HepG2 (cell line): ENCODE measurements at regions not wholly inside any gene's neighbourhood (a gene's known extent, or its start where the extent isn't known, plus 50 kb on each side); places are given as distances from the start of the nearest gene placed in this dataset.
"Not testable (repeated sequence)": the region's sequence is repeated elsewhere in the genome, so short reads cannot be mapped to it uniquely, and the experiment has no call there.

Source experiments
- ATAC-seq: fragments of 200-7000 bp; cut with Tn5 transposase; 3 replicates; pipeline ENCODE4 v1.9.1; 2020; ENCODE audit warnings: mild to moderate bottlenecking, moderate library complexity
- BruUV-seq: library from RNA; stranded (reverse); fragments of 400-500 nt; replicated peaks from 2 replicates; lab custom pipeline; 2021; lab: Mats Ljungman, UMichigan
- CTCF ChIA-PET: fragments of 300-600 bp; formaldehyde crosslinking; extraction: SDS; loops from one replicate; lab custom pipeline; 2021; ENCODE audit warnings: low total read pairs, inconsistent platforms, low intra/inter-chr PET ratio; lab: Yijun Ruan, JAX
- POLR2A ChIA-PET: fragments of 350-600 bp; sonication (Branson Sonifier 250); formaldehyde crosslinking; loops from one replicate; lab custom pipeline; 2020; ENCODE audit warnings: antibody characterized with exemption, inconsistent platforms; lab: Yijun Ruan, JAX
- DNase-seq: peaks from one replicate; pipeline ENCODE4 v3.0.0-alpha.2; 2015; ENCODE audit warnings: low spot score
- FAIRE-seq: peaks from 3 replicates; lab custom pipeline; 2011; peaks lifted over from hg19 to GRCh38; lab: Jason Lieb, UNC
- H2AFZ ChIP-seq: one replicate; pipeline ENCODE4 v1.6.1; 2011; ENCODE audit warnings: low read length, inconsistent platforms
- H3K27ac ChIP-seq: fragments of 300-600 bp; 3 replicates; pipeline ENCODE4 v1.8.0; 2011; ENCODE audit warnings: mixed run types, mild to moderate bottlenecking, mixed read lengths, low read length, inconsistent platforms; ENCODE audit not compliant: insufficient read depth; ENCODE audit errors: extremely low read length
- H3K27me3 ChIP-seq, 2 experiments: fragments of 200-600 bp in 1 of 2; 2 replicates in 1 of 2; 3 replicates in 1 of 2; pipeline versions ENCODE4 v1.6.0 to v1.8.0; 2011; ENCODE audit warnings: low read length in 2 of 2, mild to moderate bottlenecking in 2 of 2, moderate library complexity in 2 of 2, inconsistent platforms in 1 of 2; ENCODE audit not compliant: insufficient read depth in 2 of 2, control insufficient read depth in 1 of 2
- H3K36me3 ChIP-seq, 2 experiments: fragments of 200-600 bp in 1 of 2; replicated peaks in 1 of 2; 2 replicates in 1 of 2; 3 replicates in 1 of 2; pipeline versions ENCODE4 v1.5.1 to v1.8.0; 2011; ENCODE audit warnings: low read length in 2 of 2, inconsistent platforms in 1 of 2; ENCODE audit not compliant: insufficient read depth in 2 of 2, control insufficient read depth in 1 of 2
- H3K4me1 ChIP-seq: 2 replicates; pipeline ENCODE4 v1.5.1; 2012; ENCODE audit warnings: low read length, inconsistent platforms; ENCODE audit not compliant: insufficient read depth
- H3K4me2 ChIP-seq: 2 replicates; pipeline ENCODE4 v1.6.0; 2011; ENCODE audit warnings: low read depth, low read length, inconsistent platforms
- H3K4me3 ChIP-seq, 3 experiments: fragments of 200-600 bp in 1 of 3; sonication (generic), shearing (Covaris generic) in 1 of 3; replicated peaks in 1 of 3; 2 replicates each; pipeline ENCODE4 v1.5.1; 2011 to 2016; ENCODE audit warnings: low read length in 3 of 3, inconsistent platforms in 2 of 3, low read depth in 2 of 3, mild to moderate bottlenecking in 2 of 3, control low read depth in 1 of 3, mixed read lengths in 1 of 3; ENCODE audit not compliant: insufficient read depth in 1 of 3
- H3K79me2 ChIP-seq: one replicate; pipeline ENCODE4 v1.6.1; 2011; ENCODE audit warnings: low read length, inconsistent platforms; ENCODE audit not compliant: insufficient read depth
- H3K9ac ChIP-seq: 2 replicates; pipeline ENCODE4 v1.6.0; 2011; ENCODE audit warnings: mild to moderate bottlenecking, low read depth, low read length, inconsistent platforms; ENCODE audit not compliant: insufficient read depth
- H3K9me3 ChIP-seq: 2 replicates; pipeline ENCODE4 v1.5.1; 2012; ENCODE audit warnings: mild to moderate bottlenecking, low read length
- H4K20me1 ChIP-seq: 2 replicates; pipeline ENCODE4 v1.6.0; 2011; ENCODE audit warnings: inconsistent platforms, mild to moderate bottlenecking, low read length, moderate library complexity; ENCODE audit not compliant: insufficient read depth
- ADNP ChIP-seq: sonication (generic); formaldehyde crosslinking; IDR thresholded peaks from 2 replicates; pipeline ENCODE4 v1.4.0; 2020; ENCODE audit warnings: missing genetic modification reagents
- FLYWCH1 ChIP-seq: sonication (generic); formaldehyde crosslinking; IDR thresholded peaks from 2 replicates; pipeline ENCODE4 v1.8.1; 2023; ENCODE audit warnings: mild to moderate bottlenecking, missing genetic modification reagents
- KDM1A ChIP-seq: IDR thresholded peaks from 2 replicates; pipeline ENCODE4 v1.6.1; 2016; ENCODE audit warnings: missing compliant biosample characterization
- KDM2A ChIP-seq: sonication (generic); formaldehyde crosslinking; IDR thresholded peaks from 2 replicates; pipeline ENCODE4 v1.4.0; 2020; ENCODE audit warnings: low read depth, missing genetic modification reagents, borderline replicate concordance
- SIN3A ChIP-seq: IDR thresholded peaks from 2 replicates; pipeline ENCODE4 v1.6.1; 2011; ENCODE audit warnings: low read depth, mild to moderate bottlenecking, control low read depth, low read length, borderline replicate concordance
- ZNF567 ChIP-seq: sonication (generic); formaldehyde crosslinking; IDR thresholded peaks from 2 replicates; pipeline ENCODE4 v1.8.1; 2023; ENCODE audit warnings: mild to moderate bottlenecking, missing genetic modification reagents, borderline replicate concordance
- ZNF850 ChIP-seq: sonication (generic); formaldehyde crosslinking; conservative IDR thresholded peaks from 2 replicates; pipeline ENCODE4 v1.9.0; 2021; ENCODE audit warnings: mild to moderate bottlenecking, missing genetic modification reagents
- WGBS: methylation state at CpG from one replicate; pipeline ENCODE4 v1.1.6; 2017; ENCODE audit warnings: low lambda C conversion rate; 5-methylcytosine and 5-hydroxymethylcytosine counted together
- in situ Hi-C: cut with HindIII; loops from 2 replicates; pipeline ENCODE4 v1.10.0; 2017; ENCODE audit warnings: low pct_unique_long_range_greater_than_20kb; ENCODE audit not compliant: extremely low pct_ligation_motif_present
- intact Hi-C: fragments of 100-400 bp; cut with micrococcal nuclease; formaldehyde crosslinking; loops from one replicate; pipeline ENCODE4 v1.10.0; 2022; ENCODE audit not compliant: unreplicated experiment
- TF ChIP-seq, protein P1 (sequence below): sonication (generic); formaldehyde crosslinking; IDR thresholded peaks from 2 replicates; pipeline ENCODE4 v1.5.0; 2020; ENCODE audit warnings: mild to moderate bottlenecking, missing genetic modification reagents, moderate library complexity
- TF ChIP-seq, protein P2 (sequence below): sonication (generic); formaldehyde crosslinking; IDR thresholded peaks from 2 replicates; pipeline ENCODE4 v1.9.0; 2022; ENCODE audit warnings: missing genetic modification reagents, mild to moderate bottlenecking, borderline replicate concordance
- TF ChIP-seq, protein P3 (sequence below): sonication (generic); formaldehyde crosslinking; IDR thresholded peaks from 2 replicates; pipeline ENCODE4 v1.4.0; 2020; ENCODE audit warnings: mild to moderate bottlenecking, missing genetic modification reagents
- TF ChIP-seq, protein P4 (sequence below): sonication (generic); formaldehyde crosslinking; IDR thresholded peaks from 2 replicates; pipeline ENCODE4 v1.8.0; 2022; ENCODE audit warnings: missing genetic modification reagents, low read depth, mild to moderate bottlenecking, borderline replicate concordance

- H2AFZ ChIP-seq, in situ Hi-C loops, ATAC-seq, H3K4me3 ChIP-seq, H3K27me3 ChIP-seq, H3K4me2 ChIP-seq, CTCF ChIA-PET, intact Hi-C loops, POLR2A ChIA-PET, H3K9me3 ChIP-seq, FAIRE-seq, H3K79me2 ChIP-seq, H3K27ac ChIP-seq, H3K36me3 ChIP-seq, H4K20me1 ChIP-seq, BruUV-seq, H3K4me1 ChIP-seq, DNase-seq, H3K9ac ChIP-seq: not testable (repeated sequence)
- TF ChIP-seq, protein P1, sequence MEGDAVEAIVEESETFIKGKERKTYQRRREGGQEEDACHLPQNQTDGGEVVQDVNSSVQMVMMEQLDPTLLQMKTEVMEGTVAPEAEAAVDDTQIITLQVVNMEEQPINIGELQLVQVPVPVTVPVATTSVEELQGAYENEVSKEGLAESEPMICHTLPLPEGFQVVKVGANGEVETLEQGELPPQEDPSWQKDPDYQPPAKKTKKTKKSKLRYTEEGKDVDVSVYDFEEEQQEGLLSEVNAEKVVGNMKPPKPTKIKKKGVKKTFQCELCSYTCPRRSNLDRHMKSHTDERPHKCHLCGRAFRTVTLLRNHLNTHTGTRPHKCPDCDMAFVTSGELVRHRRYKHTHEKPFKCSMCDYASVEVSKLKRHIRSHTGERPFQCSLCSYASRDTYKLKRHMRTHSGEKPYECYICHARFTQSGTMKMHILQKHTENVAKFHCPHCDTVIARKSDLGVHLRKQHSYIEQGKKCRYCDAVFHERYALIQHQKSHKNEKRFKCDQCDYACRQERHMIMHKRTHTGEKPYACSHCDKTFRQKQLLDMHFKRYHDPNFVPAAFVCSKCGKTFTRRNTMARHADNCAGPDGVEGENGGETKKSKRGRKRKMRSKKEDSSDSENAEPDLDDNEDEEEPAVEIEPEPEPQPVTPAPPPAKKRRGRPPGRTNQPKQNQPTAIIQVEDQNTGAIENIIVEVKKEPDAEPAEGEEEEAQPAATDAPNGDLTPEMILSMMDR, result 0 out of 2 replicates have a peak, but pooled peaks have one; percentile 9
- WGBS, result no CpG with 5 or more reads among the region's 8 CpGs
Measured at GRCh38 chr5:62817043-62817442, 238.4 kb downstream of the LRRC70 start.

- Histone ChIP-seq H3K36me3 (no peaks in the 10 kb centered on the region), H3K27ac (no peak overlapping the region), H3K79me2 (no peaks in the 10 kb centered on the region), H3K4me2 (no peak overlapping the region), H2AFZ (no peak overlapping the region), H3K9me3 (no peaks in the 10 kb centered on the region), H4K20me1 (no peaks in the 10 kb centered on the region), H3K27me3 (no peaks in the 10 kb centered on the region), H3K4me1 (no peaks in the 10 kb centered on the region), H3K9ac (no peak overlapping the region), H3K4me3 (no peak overlapping the region)
- POLR2A ChIA-PET, result no interaction called here
- DNase-seq (no peak), ATAC-seq (no peak), FAIRE-seq (no peak)
- intact Hi-C loops, result no loop called here
- TF ChIP-seq SIN3A, result no peak
- TF ChIP-seq, protein P2, sequence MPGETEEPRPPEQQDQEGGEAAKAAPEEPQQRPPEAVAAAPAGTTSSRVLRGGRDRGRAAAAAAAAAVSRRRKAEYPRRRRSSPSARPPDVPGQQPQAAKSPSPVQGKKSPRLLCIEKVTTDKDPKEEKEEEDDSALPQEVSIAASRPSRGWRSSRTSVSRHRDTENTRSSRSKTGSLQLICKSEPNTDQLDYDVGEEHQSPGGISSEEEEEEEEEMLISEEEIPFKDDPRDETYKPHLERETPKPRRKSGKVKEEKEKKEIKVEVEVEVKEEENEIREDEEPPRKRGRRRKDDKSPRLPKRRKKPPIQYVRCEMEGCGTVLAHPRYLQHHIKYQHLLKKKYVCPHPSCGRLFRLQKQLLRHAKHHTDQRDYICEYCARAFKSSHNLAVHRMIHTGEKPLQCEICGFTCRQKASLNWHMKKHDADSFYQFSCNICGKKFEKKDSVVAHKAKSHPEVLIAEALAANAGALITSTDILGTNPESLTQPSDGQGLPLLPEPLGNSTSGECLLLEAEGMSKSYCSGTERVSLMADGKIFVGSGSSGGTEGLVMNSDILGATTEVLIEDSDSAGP (CRISPR knock-in tag), result no peak
- TF ChIP-seq KDM2A (CRISPR knock-in tag), result no peak
- TF ChIP-seq KDM1A (CRISPR knock-in tag), result no peak
- no peak for TF ChIP-seq FLYWCH1 (CRISPR knock-in tag)
- no peak for TF ChIP-seq ADNP (CRISPR knock-in tag)
- TF ChIP-seq, protein P3, sequence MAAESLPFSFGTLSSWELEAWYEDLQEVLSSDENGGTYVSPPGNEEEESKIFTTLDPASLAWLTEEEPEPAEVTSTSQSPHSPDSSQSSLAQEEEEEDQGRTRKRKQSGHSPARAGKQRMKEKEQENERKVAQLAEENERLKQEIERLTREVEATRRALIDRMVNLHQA, result no peak
- no peak for TF ChIP-seq ZNF567
- no peak for TF ChIP-seq ZNF850 (CRISPR knock-in tag)
- TF ChIP-seq, protein P4, sequence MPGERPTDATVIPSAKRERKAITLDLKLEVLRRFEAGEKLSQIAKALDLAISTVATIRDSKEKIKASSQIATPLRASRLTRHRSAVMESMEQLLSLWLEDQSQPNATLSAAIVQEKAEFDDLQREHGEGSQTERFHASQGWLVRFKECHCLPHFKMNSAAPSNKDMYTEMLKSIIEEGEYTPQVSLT (CRISPR knock-in tag), result no peak
- WGBS, result 0% methylated on average over 2 of the region's 2 CpGs
- BruUV-seq, result no TSS peak
- in situ Hi-C loops, result no loop called here
- CTCF ChIA-PET, result no interaction called here
Measured at GRCh38 chr5:62814991-62815390, 236.4 kb downstream of the LRRC70 start.
